Glomerular visceral epithelial cell (primary cell): ENCODE measurements at regions not wholly inside any gene's neighbourhood (a gene's known extent, or its start where the extent isn't known, plus 50 kb on each side); places are given as distances from the start of the nearest gene placed in this dataset.
"Not testable (repeated sequence)": the region's sequence is repeated elsewhere in the genome, so short reads cannot be mapped to it uniquely, and the experiment has no call there.

ENCODE experiments used
- DNase-seq: peaks from one replicate; pipeline ENCODE4 v3.0.0-alpha.2; 2016; ENCODE audit errors: extremely low spot score

GRCh38 chr11:43130616-43131015 is 181.2 kb upstream of the API5 start:
- DNase-seq, result no peak

DNA sequence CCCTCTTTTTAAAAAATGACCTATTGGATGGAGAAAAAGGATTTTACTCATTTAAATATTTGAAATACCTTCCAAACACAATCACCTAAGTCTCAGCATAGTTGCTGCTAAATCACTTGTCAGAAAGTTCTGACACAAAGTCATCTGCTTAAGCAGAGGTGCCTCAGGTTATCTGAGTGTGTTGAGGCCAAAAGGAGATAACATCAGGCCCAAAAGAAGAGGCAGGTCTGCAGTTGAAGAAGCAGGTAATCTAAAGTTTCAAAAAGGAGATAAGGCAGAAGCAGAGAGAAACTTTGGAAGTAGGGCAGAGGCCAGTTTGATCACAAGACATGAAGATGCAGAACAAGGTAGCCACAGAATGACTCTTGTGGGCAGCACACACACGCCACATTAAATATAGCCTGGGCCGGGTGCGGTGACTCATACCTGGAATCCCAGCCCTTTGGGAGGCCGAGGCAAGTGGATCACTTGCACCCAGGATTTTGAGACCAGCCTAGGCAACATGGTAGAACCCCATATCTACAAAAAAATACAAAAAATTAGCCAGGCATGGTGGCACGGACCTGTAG is 175.7 kb upstream of the API5 start:
- DNase-seq, result no peak

- DNase-seq, result no peak
Measured at GRCh38 chr11:43138621-43139140, 173.1 kb upstream of the API5 start.

DNA sequence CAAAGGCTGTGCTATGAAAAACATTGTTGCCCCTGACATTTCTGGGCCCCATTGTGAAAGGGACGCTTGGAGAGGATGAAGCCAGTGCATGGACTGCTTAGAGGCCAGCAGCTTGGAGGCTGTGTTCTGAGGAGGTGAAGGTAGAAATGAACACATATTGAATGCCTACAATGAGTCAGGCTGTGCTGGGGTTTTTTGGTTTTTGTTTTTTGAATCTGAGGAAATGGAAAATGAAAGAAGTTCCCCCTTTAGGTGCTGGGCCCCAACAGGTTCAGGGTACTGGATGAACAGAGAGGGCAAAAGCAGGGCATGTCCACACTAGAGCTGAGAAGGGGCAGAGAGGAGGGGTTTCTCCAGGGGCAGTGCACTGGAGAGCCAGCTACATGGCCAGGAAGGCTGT is 166.1 kb upstream of the API5 start:
- no peak for DNase-seq

GRCh38 chr11:43150697-43151096 is 161.1 kb upstream of the API5 start:
- no peak for DNase-seq

GRCh38 chr11:43164831-43165230 is 147.0 kb upstream of the API5 start:
- no peak for DNase-seq

DNA sequence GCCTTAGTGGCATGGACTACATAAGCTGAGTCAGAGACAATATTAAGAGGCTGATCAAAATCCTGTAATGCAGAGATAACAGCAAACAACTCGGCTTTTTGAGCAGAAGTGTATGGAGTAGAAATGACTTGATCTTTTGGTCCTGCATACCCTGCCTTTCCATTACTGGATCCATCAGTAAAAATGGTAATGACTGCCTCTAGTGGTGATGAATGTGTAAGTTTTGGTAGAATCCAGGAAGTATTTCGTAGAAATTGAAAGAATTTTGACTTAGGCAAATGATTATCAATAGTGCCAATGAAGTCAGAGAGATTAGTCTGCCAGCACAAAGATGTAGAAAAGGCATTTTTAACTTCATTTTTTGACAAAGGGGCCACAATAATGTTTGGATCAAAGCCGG is 146.4 kb upstream of the API5 start:
- not testable (repeated sequence) for DNase-seq

- DNase-seq, result not testable (repeated sequence)
Measured at GRCh38 chr11:43168241-43168640, 143.6 kb upstream of the API5 start.

GRCh38 chr11:43172477-43172876 is 139.3 kb upstream of the API5 start:
- DNase-seq, result no peak

DNA sequence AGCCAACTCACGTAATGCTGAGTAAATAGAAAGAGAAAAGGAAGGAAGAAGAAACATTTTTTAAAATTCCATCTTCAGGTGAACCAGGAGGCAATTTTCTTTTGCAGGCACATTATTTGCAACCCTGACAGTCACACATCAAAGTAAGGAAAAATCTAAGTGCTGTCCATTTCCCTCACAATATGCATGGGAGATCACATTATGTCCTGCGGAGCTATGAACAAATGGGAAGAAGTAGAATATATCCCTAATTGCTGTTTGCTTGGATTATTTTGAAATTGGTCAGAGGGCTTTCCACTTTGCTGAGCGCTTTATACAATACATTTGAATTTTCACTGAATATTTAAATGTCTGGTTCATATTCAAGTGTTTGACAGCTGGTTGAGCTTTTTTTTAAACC is 133.8 kb upstream of the API5 start:
- DNase-seq, result no peak

DNA sequence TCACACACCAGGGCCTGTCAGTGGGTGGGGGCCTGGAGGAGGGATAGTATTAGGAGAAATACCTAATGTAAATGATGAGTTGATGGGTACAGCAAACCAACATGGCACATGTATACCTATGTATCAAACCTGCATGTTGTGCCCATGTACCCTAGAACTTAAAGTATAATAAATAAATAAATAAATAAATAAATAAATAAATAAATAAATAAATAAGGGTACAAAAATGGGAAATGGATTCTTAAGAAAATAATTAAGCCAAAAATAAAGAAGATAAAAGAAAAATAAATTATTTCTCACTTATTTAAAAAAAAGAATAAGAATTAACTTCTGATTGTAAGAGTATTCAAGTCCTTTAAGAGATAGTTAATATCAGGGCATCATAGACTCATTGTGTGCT is 117.3 kb upstream of the API5 start:
- not testable (repeated sequence) for DNase-seq

- no peak for DNase-seq
Measured at GRCh38 chr11:43197379-43197778, 114.4 kb upstream of the API5 start.

DNA sequence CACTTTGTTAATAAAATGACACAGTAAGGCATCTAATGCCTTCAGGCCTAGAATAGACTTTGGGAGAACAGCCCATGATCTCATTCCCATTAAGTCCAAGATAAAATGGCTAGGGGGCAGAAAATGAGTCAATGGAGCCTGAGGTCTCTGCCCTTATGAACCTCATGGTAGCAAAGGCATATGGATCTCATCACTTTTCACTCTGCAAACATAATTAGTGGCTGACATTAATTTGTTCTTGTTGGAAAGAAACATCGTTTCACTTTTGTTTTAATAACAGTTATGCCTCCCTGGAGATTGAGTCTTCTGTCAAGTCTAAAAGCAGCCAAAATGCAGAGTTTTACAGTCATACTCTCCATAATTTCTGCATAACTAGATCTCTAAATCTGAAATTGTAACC is 111.8 kb upstream of the API5 start:
- no peak for DNase-seq

DNA sequence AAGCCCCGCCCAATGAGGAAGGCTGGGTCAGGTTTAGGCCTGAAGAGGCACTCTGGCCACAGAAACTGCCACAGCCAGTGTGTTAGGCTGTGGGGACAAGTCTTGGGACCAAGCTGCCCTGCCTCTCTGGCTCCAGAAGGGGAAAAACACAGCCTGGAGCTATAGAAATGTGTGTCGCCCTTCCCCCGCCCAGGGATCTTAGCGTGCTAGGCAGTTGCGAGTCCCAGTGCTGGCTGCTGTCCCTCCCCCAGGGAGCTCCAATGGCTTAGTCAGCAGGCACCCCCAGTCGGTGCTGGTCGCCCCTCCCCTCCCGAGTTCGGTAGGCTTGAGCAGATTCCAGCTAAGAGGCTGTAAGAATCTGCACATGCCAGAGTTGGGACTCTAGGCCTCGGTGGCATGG is 99.5 kb upstream of the API5 start:
- no peak for DNase-seq

DNA sequence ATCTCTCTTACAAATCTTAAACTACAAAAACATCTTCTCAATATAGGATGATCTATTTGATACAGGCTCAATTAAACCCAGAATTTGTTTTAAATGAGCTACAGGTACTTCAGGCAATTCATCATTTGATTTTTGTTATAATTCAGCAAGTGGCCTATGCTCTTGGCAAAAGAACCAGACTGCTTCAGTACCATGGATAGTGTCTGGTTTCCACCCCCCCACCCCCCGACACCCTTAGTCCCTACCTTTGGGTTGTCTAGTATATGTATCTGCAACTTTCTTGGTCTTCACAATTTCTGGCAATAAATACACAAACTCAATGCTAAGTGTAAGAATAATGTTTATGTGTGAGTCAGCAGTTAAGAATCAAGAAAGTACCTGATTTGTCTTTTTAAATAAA is 97.3 kb upstream of the API5 start:
- no peak for DNase-seq

- DNase-seq, result no peak
Measured at GRCh38 chr11:43217849-43218248, 93.9 kb upstream of the API5 start.

GRCh38 chr11:43222215-43222614 is 89.6 kb upstream of the API5 start:
- DNase-seq, result no peak

GRCh38 chr11:43223026-43223425 is 88.8 kb upstream of the API5 start:
- DNase-seq, result no peak

DNA sequence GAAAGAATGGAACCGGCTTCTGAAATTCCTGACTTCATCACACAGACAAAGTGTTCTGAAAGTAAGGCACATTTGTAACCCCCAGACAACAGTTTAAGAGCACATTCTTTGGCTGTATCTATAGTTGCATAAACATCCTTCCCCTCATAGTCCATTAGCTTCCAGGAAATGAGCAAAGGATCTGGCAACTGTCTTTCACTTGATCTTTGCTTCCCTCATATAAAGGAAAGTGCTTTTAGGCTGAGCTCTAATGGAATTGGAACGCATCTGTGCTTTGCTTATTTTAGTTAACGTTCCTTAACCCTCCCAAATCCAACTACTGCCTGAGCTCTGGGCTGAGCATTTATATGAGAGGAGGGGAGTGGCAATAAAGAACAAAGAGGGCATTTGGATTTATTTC is 76.9 kb upstream of the API5 start:
- no peak for DNase-seq

- DNase-seq, result no peak
Measured at GRCh38 chr11:43238341-43238740, 73.5 kb upstream of the API5 start.

DNA sequence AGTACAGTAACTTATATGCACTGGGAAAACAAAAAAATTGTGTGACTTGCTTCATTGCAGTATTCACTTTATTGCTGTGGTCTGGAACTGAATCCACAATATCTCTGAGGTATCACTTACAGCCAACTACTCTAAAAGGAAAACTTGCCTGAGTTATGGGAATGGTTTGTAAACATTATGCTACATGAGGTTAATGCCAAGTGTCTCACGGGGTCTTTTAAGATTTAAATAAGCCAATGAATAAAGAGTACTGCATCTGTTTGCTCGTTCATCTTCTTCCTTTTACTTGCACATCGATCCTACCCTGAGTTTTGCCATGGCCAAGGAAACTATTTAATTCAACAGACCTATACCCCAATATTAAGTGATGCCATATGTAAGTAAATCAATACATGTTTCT is 72.0 kb upstream of the API5 start:
- no peak for DNase-seq

GRCh38 chr11:43242401-43242800 is 69.4 kb upstream of the API5 start:
- no peak for DNase-seq

- no peak for DNase-seq
Measured at GRCh38 chr11:43243927-43244326, 67.9 kb upstream of the API5 start.

GRCh38 chr11:43245466-43245865 is 66.3 kb upstream of the API5 start:
- no peak for DNase-seq
